HepG2 (cell line): ENCODE measurements at regions not wholly inside any gene's neighbourhood (a gene's known extent, or its start where the extent isn't known, plus 50 kb on each side); places are given as distances from the start of the nearest gene placed in this dataset.

Experiments used
- ATAC-seq: fragments of 200-7000 bp; cut with Tn5 transposase; 3 replicates; pipeline ENCODE4 v1.9.1; 2020; ENCODE audit warnings: mild to moderate bottlenecking, moderate library complexity
- BruUV-seq: library from RNA; stranded (reverse); fragments of 400-500 nt; replicated peaks from 2 replicates; lab custom pipeline; 2021; lab: Mats Ljungman, UMichigan
- CTCF ChIA-PET: fragments of 300-600 bp; formaldehyde crosslinking; extraction: SDS; loops from one replicate; lab custom pipeline; 2021; ENCODE audit warnings: low total read pairs, inconsistent platforms, low intra/inter-chr PET ratio; lab: Yijun Ruan, JAX
- POLR2A ChIA-PET: fragments of 350-600 bp; sonication (Branson Sonifier 250); formaldehyde crosslinking; loops from one replicate; lab custom pipeline; 2020; ENCODE audit warnings: antibody characterized with exemption, inconsistent platforms; lab: Yijun Ruan, JAX
- DNase-seq: peaks from one replicate; pipeline ENCODE4 v3.0.0-alpha.2; 2015; ENCODE audit warnings: low spot score
- FAIRE-seq: peaks from 3 replicates; lab custom pipeline; 2011; peaks lifted over from hg19 to GRCh38; lab: Jason Lieb, UNC
- H2AFZ ChIP-seq: one replicate; pipeline ENCODE4 v1.6.1; 2011; ENCODE audit warnings: low read length, inconsistent platforms
- H3K27ac ChIP-seq: fragments of 300-600 bp; 3 replicates; pipeline ENCODE4 v1.8.0; 2011; ENCODE audit warnings: mixed run types, mild to moderate bottlenecking, mixed read lengths, low read length, inconsistent platforms; ENCODE audit not compliant: insufficient read depth; ENCODE audit errors: extremely low read length
- H3K27me3 ChIP-seq, 2 experiments: fragments of 200-600 bp in 1 of 2; 2 replicates in 1 of 2; 3 replicates in 1 of 2; pipeline versions ENCODE4 v1.6.0 to v1.8.0; 2011; ENCODE audit warnings: low read length in 2 of 2, mild to moderate bottlenecking in 2 of 2, moderate library complexity in 2 of 2, inconsistent platforms in 1 of 2; ENCODE audit not compliant: insufficient read depth in 2 of 2, control insufficient read depth in 1 of 2
- H3K36me3 ChIP-seq, 2 experiments: fragments of 200-600 bp in 1 of 2; replicated peaks in 1 of 2; 2 replicates in 1 of 2; 3 replicates in 1 of 2; pipeline versions ENCODE4 v1.5.1 to v1.8.0; 2011; ENCODE audit warnings: low read length in 2 of 2, inconsistent platforms in 1 of 2; ENCODE audit not compliant: insufficient read depth in 2 of 2, control insufficient read depth in 1 of 2
- H3K4me1 ChIP-seq: 2 replicates; pipeline ENCODE4 v1.5.1; 2012; ENCODE audit warnings: low read length, inconsistent platforms; ENCODE audit not compliant: insufficient read depth
- H3K4me2 ChIP-seq: 2 replicates; pipeline ENCODE4 v1.6.0; 2011; ENCODE audit warnings: low read depth, low read length, inconsistent platforms
- H3K4me3 ChIP-seq, 3 experiments: fragments of 200-600 bp in 1 of 3; sonication (generic), shearing (Covaris generic) in 1 of 3; replicated peaks in 1 of 3; 2 replicates each; pipeline ENCODE4 v1.5.1; 2011 to 2016; ENCODE audit warnings: low read length in 3 of 3, inconsistent platforms in 2 of 3, low read depth in 2 of 3, mild to moderate bottlenecking in 2 of 3, control low read depth in 1 of 3, mixed read lengths in 1 of 3; ENCODE audit not compliant: insufficient read depth in 1 of 3
- H3K79me2 ChIP-seq: one replicate; pipeline ENCODE4 v1.6.1; 2011; ENCODE audit warnings: low read length, inconsistent platforms; ENCODE audit not compliant: insufficient read depth
- H3K9ac ChIP-seq: 2 replicates; pipeline ENCODE4 v1.6.0; 2011; ENCODE audit warnings: mild to moderate bottlenecking, low read depth, low read length, inconsistent platforms; ENCODE audit not compliant: insufficient read depth
- H3K9me3 ChIP-seq: 2 replicates; pipeline ENCODE4 v1.5.1; 2012; ENCODE audit warnings: mild to moderate bottlenecking, low read length
- H4K20me1 ChIP-seq: 2 replicates; pipeline ENCODE4 v1.6.0; 2011; ENCODE audit warnings: inconsistent platforms, mild to moderate bottlenecking, low read length, moderate library complexity; ENCODE audit not compliant: insufficient read depth
- KAT8 ChIP-seq: IDR thresholded peaks from 2 replicates; pipeline ENCODE4 v1.6.1; 2016; ENCODE audit warnings: missing genetic modification reagents, missing compliant biosample characterization
- PBX2 ChIP-seq: IDR thresholded peaks from 2 replicates; pipeline ENCODE4 v1.6.1; 2016; ENCODE audit warnings: control low read depth
- REST ChIP-seq, 2 experiments: IDR thresholded peaks; 2 replicates each; pipeline ENCODE4 v1.6.1; 2011 to 2012; ENCODE audit warnings: low read length in 2 of 2, borderline replicate concordance in 1 of 2, low read depth in 1 of 2, mild to moderate bottlenecking in 1 of 2, moderate library complexity in 1 of 2
- RFX5 ChIP-seq: IDR thresholded peaks from 2 replicates; pipeline ENCODE4 v1.6.1; 2011; ENCODE audit warnings: low read depth, low read length, improper control_type of control experiment
- SP140L ChIP-seq: sonication (generic); formaldehyde crosslinking; IDR thresholded peaks from 2 replicates; pipeline ENCODE4 v1.4.0; 2020; ENCODE audit warnings: missing genetic modification reagents, borderline replicate concordance
- ZBTB34 ChIP-seq: sonication (generic); formaldehyde crosslinking; IDR thresholded peaks from 2 replicates; pipeline ENCODE4 v1.8.0; 2022; ENCODE audit warnings: mild to moderate bottlenecking, missing genetic modification reagents
- ZNF530 ChIP-seq: sonication (generic); formaldehyde crosslinking; IDR thresholded peaks from 2 replicates; pipeline ENCODE4 v1.5.0; 2020; ENCODE audit warnings: low read depth, mild to moderate bottlenecking, missing genetic modification reagents
- ZNF674 ChIP-seq: sonication (generic); formaldehyde crosslinking; IDR thresholded peaks from 2 replicates; pipeline ENCODE4 v1.5.0; 2020; ENCODE audit warnings: low read depth, mild to moderate bottlenecking, missing genetic modification reagents
- ZNF816 ChIP-seq: sonication (generic); formaldehyde crosslinking; IDR thresholded peaks from 2 replicates; pipeline ENCODE4 v1.8.0; 2022; ENCODE audit warnings: missing genetic modification reagents, mild to moderate bottlenecking, borderline replicate concordance
- WGBS: methylation state at CpG from one replicate; pipeline ENCODE4 v1.1.6; 2017; ENCODE audit warnings: low lambda C conversion rate; 5-methylcytosine and 5-hydroxymethylcytosine counted together
- in situ Hi-C: cut with HindIII; loops from 2 replicates; pipeline ENCODE4 v1.10.0; 2017; ENCODE audit warnings: low pct_unique_long_range_greater_than_20kb; ENCODE audit not compliant: extremely low pct_ligation_motif_present
- intact Hi-C: fragments of 100-400 bp; cut with micrococcal nuclease; formaldehyde crosslinking; loops from one replicate; pipeline ENCODE4 v1.10.0; 2022; ENCODE audit not compliant: unreplicated experiment

- TF ChIP-seq ZBTB34 (CRISPR knock-in tag), result no peak
- TF ChIP-seq, all 625 proteins: peak for 0
Observed at GRCh38 chr9:26346942-26347477, 545.6 kb downstream of the CAAP1 start (continued).

GRCh38 chr9:26341545-26341944 lies 551.1 kb downstream of the CAAP1 start:
- intact Hi-C loops, result no loop called here
- no peak for FAIRE-seq
- H3K27me3 ChIP-seq, result no peaks in the 10 kb centered on the region
- H2AFZ ChIP-seq, result no peak overlapping the region
- H3K4me3 ChIP-seq, result no peak overlapping the region
- no peak for DNase-seq
- no peak for ATAC-seq
- ChIA-PET CTCF (no interaction called here), POLR2A (no interaction called here)
- TF ChIP-seq PBX2 (CRISPR knock-in tag), result no peak
- no peak for TF ChIP-seq ZNF674 (CRISPR knock-in tag)
- TF ChIP-seq SP140L (CRISPR knock-in tag), result no peak
- TF ChIP-seq ZNF816, result no peak
- TF ChIP-seq KAT8, result no peak
- TF ChIP-seq REST (IDR thresholded peaks at IDR 0.05; ENCODE audit: borderline replicate concordance in 1 of 2, low read depth in 1 of 2, low read length in 2 of 2), result no peak
- no peak for TF ChIP-seq RFX5
- TF ChIP-seq ZNF530 (CRISPR knock-in tag), result no peak
- H3K9me3 ChIP-seq, result peaks cover 33% of the 10 kb centered on the region
- H3K79me2 ChIP-seq, result no peaks in the 10 kb centered on the region
- 0% methylated on average over 1 of the region's 1 CpG for WGBS
- no peaks in the 10 kb centered on the region for H4K20me1 ChIP-seq
- no peak overlapping the region for H3K4me2 ChIP-seq
- H3K36me3 ChIP-seq, result no peaks in the 10 kb centered on the region
- no peak overlapping the region for H3K27ac ChIP-seq
- no peak overlapping the region for H3K9ac ChIP-seq
- in situ Hi-C loops, result loop anchor here (25.0 kb wide), 1 partner anchor 379 kb away; no protein-coding TSS in a partner anchor
- no peaks in the 10 kb centered on the region for H3K4me1 ChIP-seq
- no TSS peak for BruUV-seq
